ENCODE measurements at regions not wholly inside any gene's neighbourhood (a gene's known extent, or its start where the extent isn't known, plus 50 kb on each side); places are given as distances from the start of the nearest gene placed in this dataset.

DNA sequence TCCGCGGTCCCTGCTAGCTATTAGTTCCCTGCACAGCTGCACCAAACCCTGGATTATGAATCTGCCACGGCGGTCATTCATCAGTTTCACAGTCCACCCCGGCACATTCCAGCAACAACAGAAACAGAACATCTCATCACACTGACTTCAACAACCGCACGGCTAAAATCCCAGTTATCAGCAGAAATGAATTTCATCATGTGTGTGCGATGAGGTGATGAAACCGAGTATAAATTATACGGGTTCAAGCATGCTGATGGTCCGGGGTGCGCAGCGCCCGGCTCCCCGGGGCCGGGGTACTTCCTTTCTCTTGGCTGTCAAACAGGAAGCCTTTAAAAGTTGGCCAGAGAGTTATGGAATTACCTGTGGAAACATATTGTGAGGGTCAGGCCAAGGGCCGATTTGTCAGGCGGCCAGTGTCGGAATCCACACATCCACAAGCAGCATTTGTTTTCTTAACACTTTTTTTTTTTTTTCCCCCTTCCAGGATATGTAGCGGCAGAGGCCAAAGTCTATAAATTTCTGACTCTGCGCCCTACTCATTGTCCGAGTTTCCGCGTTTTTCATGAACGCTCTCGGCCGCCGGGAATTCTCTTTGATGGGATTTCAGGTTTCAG is 420.9 kb upstream of the MGMT start:
- no peak overlapping the region for H3K4me3 ChIP-seq (ENCODE audit: low read depth, low read length)
- no peak for TF ChIP-seq CTCF (IDR thresholded peaks at IDR 0.05; ENCODE audit: borderline replicate concordance, insufficient read depth, low read depth, low read length)

DNA sequence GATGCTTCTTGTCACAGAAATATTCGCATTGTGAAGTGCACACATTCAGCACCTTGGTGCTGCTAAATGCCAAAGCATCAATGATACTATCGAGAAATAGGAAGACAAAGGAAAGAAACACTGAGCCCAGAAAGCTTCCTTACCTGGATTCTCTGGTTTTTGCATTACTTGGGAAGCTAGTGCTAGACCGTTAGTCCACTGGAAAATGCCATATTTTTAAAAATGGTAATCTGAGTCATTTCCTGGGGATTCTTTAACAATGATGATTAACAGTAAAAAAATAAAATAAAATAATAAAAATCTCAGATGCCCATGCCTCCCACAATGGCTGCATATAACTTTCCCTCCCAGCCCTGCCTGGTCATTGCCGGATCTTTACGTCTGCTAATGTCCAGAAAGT is 420.1 kb upstream of the MGMT start:
- H3K4me3 ChIP-seq (ENCODE audit: low read depth, low read length) = no peak overlapping the region
- TF ChIP-seq CTCF (IDR thresholded peaks at IDR 0.05; ENCODE audit: borderline replicate concordance, insufficient read depth, low read depth, low read length) = no peak

- H3K4me3 ChIP-seq (ENCODE audit: low read depth, low read length) = no peak overlapping the region
- no peak for TF ChIP-seq CTCF (IDR thresholded peaks at IDR 0.05; ENCODE audit: borderline replicate concordance, insufficient read depth, low read depth, low read length)
Measured at GRCh38 chr10:129047600-129047999, 419.4 kb upstream of the MGMT start.

DNA sequence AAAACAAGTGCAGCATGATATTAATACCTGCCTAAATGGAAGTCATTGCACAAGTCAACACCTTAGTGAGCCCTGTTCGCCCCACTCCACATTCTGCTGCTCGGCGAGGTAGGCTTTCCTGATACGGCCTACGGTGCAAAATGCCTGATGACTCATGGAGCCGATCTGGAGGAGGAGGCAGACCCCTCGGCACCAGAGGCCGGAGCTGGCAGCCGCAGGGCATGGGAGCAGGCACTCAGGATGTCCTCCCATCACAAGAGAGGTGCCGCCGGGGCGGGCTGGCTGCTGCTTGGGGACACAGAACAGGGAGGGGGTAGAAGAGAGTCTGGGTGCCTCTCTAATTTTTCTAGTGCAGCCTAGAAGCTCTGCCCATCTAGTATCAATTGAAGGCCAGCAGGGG is 418.5 kb upstream of the MGMT start:
- H3K4me3 ChIP-seq (ENCODE audit: low read depth, low read length) = no peak overlapping the region
- TF ChIP-seq CTCF (IDR thresholded peaks at IDR 0.05; ENCODE audit: borderline replicate concordance, insufficient read depth, low read depth, low read length) = no peak

- TF ChIP-seq CTCF (IDR thresholded peaks at IDR 0.05; ENCODE audit: borderline replicate concordance, insufficient read depth, low read depth, low read length) = no peak
Measured at GRCh38 chr10:129049501-129049900, 417.5 kb upstream of the MGMT start.

DNA sequence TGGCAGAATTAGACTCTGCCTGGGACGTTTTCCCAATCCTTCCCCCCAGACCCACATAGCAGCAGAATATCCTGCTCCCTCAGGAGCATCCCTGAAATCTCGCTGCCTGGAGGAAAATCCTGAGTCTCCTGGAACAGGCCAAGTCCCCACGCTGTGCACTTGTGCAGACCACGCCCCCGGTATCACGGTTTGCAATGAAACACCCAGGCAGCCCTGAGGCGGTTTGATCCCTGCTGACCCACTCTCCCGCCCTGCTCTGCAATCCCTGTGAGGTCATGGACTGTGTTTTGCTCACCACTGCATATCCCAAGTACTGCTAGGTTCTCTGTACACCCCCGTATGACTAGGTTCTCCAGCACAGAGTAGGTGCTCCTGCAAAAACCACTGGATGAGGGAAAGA is 411.8 kb upstream of the MGMT start:
- no peak overlapping the region for H3K4me3 ChIP-seq (ENCODE audit: low read depth, low read length)
- no peak for TF ChIP-seq CTCF (IDR thresholded peaks at IDR 0.05; ENCODE audit: borderline replicate concordance, insufficient read depth, low read depth, low read length)

More at GRCh38 chr10:129049501-129049900, 417.5 kb upstream of the MGMT start:
- no peak overlapping the region for H3K4me3 ChIP-seq (ENCODE audit: low read depth, low read length)

GRCh38 chr10:129055986-129056385 is 411.1 kb upstream of the MGMT start:
- TF ChIP-seq CTCF (IDR thresholded peaks at IDR 0.05; ENCODE audit: borderline replicate concordance, insufficient read depth, low read depth, low read length) = no peak
- H3K4me3 ChIP-seq (ENCODE audit: low read depth, low read length) = no peak overlapping the region
